ENCODE measurements at regions not wholly inside any gene's neighbourhood (a gene's known extent, or its start where the extent isn't known, plus 50 kb on each side); places are given as distances from the start of the nearest gene placed in this dataset.

GRCh38 chr5:33167541-33167940 is 273.2 kb upstream of the TARS1 start:
- TF ChIP-seq POLR2A (IDR thresholded peaks at IDR 0.05; ENCODE audit: low read depth, low read length) (no peak), POLR2AphosphoS5 (IDR thresholded peaks at IDR 0.05; ENCODE audit: low read depth, low read length) (no peak)
